AG04449 (cell line): ENCODE measurements at regions not wholly inside any gene's neighbourhood (a gene's known extent, or its start where the extent isn't known, plus 50 kb on each side); places are given as distances from the start of the nearest gene placed in this dataset.

ENCODE experiments used
- CTCF ChIA-PET: fragments of 350-600 bp; formaldehyde crosslinking; extraction: SDS; loops from one replicate; lab custom pipeline; 2021; ENCODE audit warnings: antibody characterized with exemption; lab: Yijun Ruan, JAX
- POLR2A ChIA-PET: fragments of 400-600, 350-600 bp; formaldehyde crosslinking; extraction: SDS; loops from one replicate; lab custom pipeline; 2020; ENCODE audit warnings: antibody characterized with exemption, inconsistent platforms; lab: Yijun Ruan, JAX
- DNase-seq: peaks from one replicate; pipeline ENCODE4 v3.0.0-alpha.2; 2010; ENCODE audit warnings: low read depth, low spot score
- H3K4me3 ChIP-seq: 2 replicates; pipeline ENCODE4 v1.5.1; 2011; ENCODE audit warnings: low read depth, mild to moderate bottlenecking, control low read depth, low read length
- TF ChIP-seq, protein P1 (sequence below): IDR thresholded peaks from one replicate; pipeline ENCODE4 v1.5.1; 2011; ENCODE audit warnings: mild to moderate bottlenecking, moderate library complexity, low read length, control low read depth, inconsistent platforms; ENCODE audit not compliant: insufficient read depth; ENCODE audit errors: missing control alignments

DNA sequence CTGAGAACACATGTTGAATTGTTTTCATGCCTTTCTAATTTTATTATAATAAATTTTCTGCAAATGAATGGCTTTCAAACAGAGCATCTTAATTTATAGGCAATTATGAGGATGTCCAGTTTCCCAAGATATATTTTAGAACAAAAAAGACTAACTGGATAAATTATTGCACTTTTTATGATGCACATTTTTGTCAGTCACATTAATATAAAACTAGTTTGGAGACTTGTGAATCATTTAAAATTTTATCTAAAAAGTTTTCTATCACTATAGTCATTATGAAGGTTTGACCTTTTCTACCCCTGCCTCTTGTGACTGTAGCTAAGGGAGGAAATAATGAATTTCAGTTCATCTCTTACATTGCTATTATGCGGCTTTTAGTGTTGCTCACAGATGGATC, 393.8 kb downstream of the TAF11L14 start:
- no peak overlapping the region for H3K4me3 ChIP-seq
- POLR2A ChIA-PET, result no interaction called here
- CTCF ChIA-PET, result no interaction called here
- TF ChIP-seq, protein P1, sequence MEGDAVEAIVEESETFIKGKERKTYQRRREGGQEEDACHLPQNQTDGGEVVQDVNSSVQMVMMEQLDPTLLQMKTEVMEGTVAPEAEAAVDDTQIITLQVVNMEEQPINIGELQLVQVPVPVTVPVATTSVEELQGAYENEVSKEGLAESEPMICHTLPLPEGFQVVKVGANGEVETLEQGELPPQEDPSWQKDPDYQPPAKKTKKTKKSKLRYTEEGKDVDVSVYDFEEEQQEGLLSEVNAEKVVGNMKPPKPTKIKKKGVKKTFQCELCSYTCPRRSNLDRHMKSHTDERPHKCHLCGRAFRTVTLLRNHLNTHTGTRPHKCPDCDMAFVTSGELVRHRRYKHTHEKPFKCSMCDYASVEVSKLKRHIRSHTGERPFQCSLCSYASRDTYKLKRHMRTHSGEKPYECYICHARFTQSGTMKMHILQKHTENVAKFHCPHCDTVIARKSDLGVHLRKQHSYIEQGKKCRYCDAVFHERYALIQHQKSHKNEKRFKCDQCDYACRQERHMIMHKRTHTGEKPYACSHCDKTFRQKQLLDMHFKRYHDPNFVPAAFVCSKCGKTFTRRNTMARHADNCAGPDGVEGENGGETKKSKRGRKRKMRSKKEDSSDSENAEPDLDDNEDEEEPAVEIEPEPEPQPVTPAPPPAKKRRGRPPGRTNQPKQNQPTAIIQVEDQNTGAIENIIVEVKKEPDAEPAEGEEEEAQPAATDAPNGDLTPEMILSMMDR, result no peak
- no peak for DNase-seq

DNA sequence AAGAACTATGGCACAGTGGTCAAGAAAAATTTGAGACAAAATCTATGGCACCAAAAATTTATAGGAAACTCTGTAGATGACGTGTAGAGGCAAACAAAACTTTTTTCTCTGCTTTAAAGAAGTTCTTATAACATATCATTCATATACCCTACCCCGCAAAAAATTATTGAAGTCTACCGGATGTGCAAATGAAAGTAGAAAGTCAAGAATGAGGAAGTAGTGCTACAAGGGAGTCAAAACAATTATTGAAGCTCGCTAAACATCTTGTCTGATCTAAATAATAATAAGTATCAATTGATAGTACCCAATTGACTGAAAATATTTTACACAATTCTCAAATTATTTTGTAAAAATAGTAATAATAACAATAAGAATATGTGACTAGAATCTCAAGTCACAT, 398.5 kb downstream of the TAF11L14 start:
- CTCF ChIA-PET, result no interaction called here

DNA sequence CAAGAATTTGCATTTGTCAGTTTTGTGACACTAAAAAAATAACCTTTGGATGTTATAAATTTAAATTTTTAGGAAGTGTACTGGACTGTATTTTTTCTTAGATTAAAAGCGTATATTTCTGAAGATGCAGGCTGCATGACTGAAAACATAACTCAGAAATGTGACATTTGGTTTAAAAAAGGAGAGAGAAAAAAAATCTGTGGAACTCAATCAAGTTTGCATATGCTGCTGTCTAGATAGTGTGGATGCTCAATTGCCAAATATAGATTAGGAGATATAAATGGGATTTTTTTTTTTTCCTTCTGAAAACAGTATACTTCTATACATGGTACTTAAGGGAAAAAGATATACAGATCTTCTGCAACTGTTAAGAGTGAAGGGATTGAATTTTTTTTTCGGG, 402.3 kb downstream of the TAF11L14 start:
- ChIA-PET POLR2A (no interaction called here), CTCF (no interaction called here)
- H3K4me3 ChIP-seq, result no peak overlapping the region
- TF ChIP-seq, protein P1, result no peak
- DNase-seq, result no peak

More for the DNA sequence above, 398.5 kb downstream of the TAF11L14 start:
- TF ChIP-seq, protein P1, result no peak
- DNase-seq, result no peak
- POLR2A ChIA-PET, result no interaction called here
- H3K4me3 ChIP-seq, result no peak overlapping the region

DNA sequence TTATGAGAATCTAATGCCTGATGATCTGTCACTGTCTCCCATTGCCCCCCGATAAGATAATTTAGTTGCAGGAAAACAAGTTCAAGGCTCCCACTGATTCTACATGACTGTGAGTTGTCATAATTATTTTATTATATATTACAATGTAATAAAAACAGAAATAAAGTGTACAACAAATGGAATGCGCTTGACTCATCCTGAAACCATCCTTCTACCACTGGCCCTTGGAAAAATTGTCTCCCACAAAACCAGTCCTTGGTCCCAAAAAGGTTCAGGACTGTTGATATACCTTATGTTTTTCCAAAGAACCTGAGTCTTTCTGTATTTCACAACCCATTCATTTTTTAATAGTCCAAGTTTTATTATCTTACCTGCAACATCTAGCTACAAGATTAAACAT, 403.5 kb downstream of the TAF11L14 start:
- no peak overlapping the region for H3K4me3 ChIP-seq
- DNase-seq, result no peak
- ChIA-PET CTCF (no interaction called here), POLR2A (no interaction called here)
- TF ChIP-seq, protein P1, result no peak

DNA sequence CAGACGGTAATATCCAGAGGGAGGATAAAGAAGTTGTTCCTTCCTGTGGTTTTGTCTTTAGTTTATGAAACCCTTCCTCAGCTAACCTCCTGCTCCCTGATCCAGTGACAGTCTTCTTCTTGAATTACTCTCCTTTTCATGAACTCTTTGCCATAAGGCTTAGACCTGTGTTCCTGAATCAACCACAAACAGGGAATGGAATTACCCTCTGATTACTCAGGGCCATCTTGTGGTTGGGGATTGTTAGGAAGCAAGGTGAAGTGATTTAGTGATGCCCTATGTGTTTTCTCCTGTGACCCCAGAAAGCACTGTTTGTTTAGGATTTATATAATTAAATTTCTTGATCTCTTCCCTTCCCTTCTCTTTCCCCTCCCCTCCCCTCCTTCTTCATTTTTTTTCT, 409.1 kb downstream of the TAF11L14 start:
- TF ChIP-seq, protein P1, result no peak
- CTCF ChIA-PET, result no interaction called here
- no peak for DNase-seq
- H3K4me3 ChIP-seq, result no peak overlapping the region
- POLR2A ChIA-PET, result no interaction called here

DNA sequence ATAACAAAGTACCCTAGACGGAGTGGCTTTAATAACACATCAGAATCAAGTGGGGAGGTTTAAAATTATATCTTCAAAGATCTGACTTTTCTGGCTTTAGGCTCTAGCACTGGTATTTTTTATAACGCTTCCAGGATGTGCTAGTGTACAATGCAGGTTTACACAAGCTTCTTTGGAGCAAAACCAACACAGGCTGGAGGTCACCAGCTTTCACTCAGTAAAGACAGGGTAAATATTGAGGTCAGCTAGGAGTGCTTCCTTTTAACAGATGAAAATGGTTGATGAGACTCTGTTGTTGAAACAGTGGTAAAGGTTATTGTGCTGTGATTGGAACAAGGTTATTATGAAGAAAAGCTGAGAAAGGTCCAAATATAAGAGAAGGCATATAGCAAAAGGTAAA, 414.2 kb downstream of the TAF11L14 start:
- no peak for DNase-seq
- CTCF ChIA-PET, result no interaction called here
- POLR2A ChIA-PET, result no interaction called here
- TF ChIP-seq, protein P1, result no peak
- H3K4me3 ChIP-seq, result no peak overlapping the region
